ENCODE measurements at regions not wholly inside any gene's neighbourhood (a gene's known extent, or its start where the extent isn't known, plus 50 kb on each side); places are given as distances from the start of the nearest gene placed in this dataset.

DNA sequence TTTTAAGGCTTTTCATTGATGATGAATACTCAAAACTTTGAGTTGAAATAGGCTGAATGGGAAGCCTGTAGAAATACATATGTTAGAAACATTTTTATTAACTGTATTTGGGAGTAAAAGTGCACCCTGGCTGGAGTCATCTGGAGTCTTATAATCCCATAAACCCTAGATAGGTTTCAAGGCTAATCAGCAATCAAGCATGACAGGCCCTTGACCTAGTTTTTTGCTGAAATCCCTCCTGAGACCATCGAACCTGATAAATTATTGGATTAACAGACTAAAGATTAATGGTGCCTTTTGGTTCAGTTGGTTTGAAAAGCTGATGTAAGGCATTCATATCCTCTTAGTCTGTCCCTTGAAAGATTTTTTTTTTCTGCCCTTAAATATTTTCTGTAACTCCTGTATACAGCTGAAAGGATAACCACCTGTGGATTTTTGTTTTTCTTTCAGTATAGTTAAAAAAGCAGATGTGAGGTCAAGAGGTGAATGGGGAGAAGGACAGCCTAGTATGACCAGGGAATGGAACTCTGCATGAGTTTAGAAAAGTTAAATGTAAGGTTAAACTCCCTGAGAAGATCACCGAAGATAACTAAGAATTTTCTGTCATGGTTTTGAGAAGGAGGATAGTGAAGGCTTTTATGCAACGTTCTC, 69.4 kb upstream of the STXBP5L start:
- Histone ChIP-seq H3K4me3 (no peak overlapping the region), H3K9me3 (no peaks in the 10 kb centered on the region), H3K27ac (no peak overlapping the region), H3K27me3 (no peaks in the 10 kb centered on the region), H3K4me1 (no peaks in the 10 kb centered on the region), H3K36me3 (no peaks in the 10 kb centered on the region)
- 58 to 70% (median 64%) methylated on average over 3 of the region's 3 CpGs for WGBS, 4 donors
- intact Hi-C loops (cut with DNase I), result no loop called here
- TF ChIP-seq, protein P1, sequence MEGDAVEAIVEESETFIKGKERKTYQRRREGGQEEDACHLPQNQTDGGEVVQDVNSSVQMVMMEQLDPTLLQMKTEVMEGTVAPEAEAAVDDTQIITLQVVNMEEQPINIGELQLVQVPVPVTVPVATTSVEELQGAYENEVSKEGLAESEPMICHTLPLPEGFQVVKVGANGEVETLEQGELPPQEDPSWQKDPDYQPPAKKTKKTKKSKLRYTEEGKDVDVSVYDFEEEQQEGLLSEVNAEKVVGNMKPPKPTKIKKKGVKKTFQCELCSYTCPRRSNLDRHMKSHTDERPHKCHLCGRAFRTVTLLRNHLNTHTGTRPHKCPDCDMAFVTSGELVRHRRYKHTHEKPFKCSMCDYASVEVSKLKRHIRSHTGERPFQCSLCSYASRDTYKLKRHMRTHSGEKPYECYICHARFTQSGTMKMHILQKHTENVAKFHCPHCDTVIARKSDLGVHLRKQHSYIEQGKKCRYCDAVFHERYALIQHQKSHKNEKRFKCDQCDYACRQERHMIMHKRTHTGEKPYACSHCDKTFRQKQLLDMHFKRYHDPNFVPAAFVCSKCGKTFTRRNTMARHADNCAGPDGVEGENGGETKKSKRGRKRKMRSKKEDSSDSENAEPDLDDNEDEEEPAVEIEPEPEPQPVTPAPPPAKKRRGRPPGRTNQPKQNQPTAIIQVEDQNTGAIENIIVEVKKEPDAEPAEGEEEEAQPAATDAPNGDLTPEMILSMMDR (IDR thresholded peaks at IDR 0.05), result no peak
- no peak for TF ChIP-seq POLR2A (IDR thresholded peaks at IDR 0.05)
- ATAC-seq (no peak), DNase-seq (no peak)

DNA sequence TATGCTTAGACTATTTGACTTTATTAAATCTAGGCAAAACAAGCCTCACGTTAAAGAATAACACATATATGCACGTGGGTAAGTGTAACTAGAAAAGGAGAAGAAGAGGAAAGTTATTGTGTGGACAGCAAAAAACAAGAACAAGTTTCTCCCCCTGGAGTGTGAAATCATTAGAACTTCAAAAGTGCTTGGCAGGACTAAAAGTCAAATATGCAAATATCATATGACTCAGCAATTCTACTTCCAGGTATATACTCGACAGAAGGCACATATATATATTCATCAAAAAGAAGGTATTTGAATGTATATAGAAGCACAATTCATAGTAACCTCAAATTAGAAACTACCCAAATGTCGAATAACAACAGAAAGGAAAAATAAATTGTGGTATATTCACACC, 68.9 kb upstream of the STXBP5L start:
- Histone ChIP-seq H3K36me3 (no peaks in the 10 kb centered on the region), H3K27me3 (no peaks in the 10 kb centered on the region), H3K9me3 (no peaks in the 10 kb centered on the region), H3K27ac (no peak overlapping the region), H3K4me1 (no peaks in the 10 kb centered on the region), H3K4me3 (no peak overlapping the region)
- intact Hi-C loops (cut with DNase I), result no loop called here
- ATAC-seq (no peak), DNase-seq (no peak)
- 60 to 70% (median 66%) methylated on average over 4 of the region's 4 CpGs for WGBS, 4 donors
- TF ChIP-seq POLR2A (IDR thresholded peaks at IDR 0.05), result no peak
- TF ChIP-seq, protein P1 (IDR thresholded peaks at IDR 0.05), result no peak

DNA sequence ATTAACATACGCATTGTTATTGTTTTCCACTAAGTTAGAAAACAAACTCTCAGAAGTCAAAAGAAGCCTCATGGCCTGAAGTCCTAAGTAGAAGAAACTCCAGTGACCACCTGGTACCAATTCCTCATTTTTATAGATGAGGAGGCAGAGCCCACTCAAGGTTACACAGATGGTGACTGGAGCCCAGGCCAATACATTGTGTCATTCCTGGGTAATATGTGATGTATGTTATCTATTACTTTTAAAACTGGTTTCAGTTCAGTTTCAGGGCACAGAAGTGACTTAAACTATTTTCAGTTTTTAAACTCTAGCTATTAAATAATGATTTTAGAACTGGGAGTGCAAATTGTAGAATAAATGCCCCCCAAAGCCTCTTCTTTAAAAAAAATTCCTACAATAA, 66.7 kb upstream of the STXBP5L start:
- TF ChIP-seq, protein P1 (IDR thresholded peaks at IDR 0.05), result no peak
- no peak for TF ChIP-seq POLR2A (IDR thresholded peaks at IDR 0.05)
- WGBS, 4 donors, result 90 to 96% (median 92%) methylated on average over 1 of the region's 1 CpG
- Histone ChIP-seq H3K27me3 (peaks cover 0 to 4% (median 0%) of the 10 kb centered on the region in 9 donors), H3K36me3 (no peaks in the 10 kb centered on the region), H3K4me3 (no peak overlapping the region), H3K9me3 (no peaks in the 10 kb centered on the region), H3K4me1 (no peaks in the 10 kb centered on the region), H3K27ac (no peak overlapping the region)
- DNase-seq (no peak), ATAC-seq (no peak)
- intact Hi-C loops (cut with DNase I), result no loop called here

DNA sequence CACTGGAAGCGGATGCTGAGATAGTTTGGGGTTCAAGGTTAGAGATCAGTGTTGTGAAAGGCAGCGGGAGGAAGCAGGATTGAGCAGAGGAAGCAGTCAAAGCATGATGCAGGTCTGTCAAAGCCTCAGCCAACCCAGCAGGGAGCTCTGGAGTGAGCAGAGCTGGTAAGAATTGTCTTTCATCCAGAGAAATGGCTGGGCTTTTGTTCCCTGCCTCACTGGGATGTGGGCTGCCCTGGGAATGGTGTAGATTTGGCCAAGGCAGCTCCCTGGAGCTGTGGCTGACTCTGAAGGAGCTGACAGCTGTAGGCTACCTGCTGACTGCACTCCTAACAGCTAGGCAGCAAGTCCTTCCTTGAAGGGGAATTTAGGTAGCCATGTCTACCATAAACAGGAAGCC, 61.9 kb upstream of the STXBP5L start:
- Histone ChIP-seq H3K27ac (no peak overlapping the region), H3K4me1 (no peaks in the 10 kb centered on the region), H3K27me3 (peaks cover 0 to 21% (median 0%) of the 10 kb centered on the region in 9 donors), H3K36me3 (no peaks in the 10 kb centered on the region), H3K4me3 (no peak overlapping the region), H3K9me3 (no peaks in the 10 kb centered on the region)
- ATAC-seq (no peak), DNase-seq (no peak)
- intact Hi-C loops (cut with DNase I), result no loop called here
- TF ChIP-seq, protein P1 (IDR thresholded peaks at IDR 0.05), result no peak
- TF ChIP-seq POLR2A (IDR thresholded peaks at IDR 0.05), result no peak
- WGBS, 4 donors, result 48 to 71% (median 57%) methylated on average over 2 of the region's 2 CpGs

Data from heart left ventricle (tissue), 16 donors.